ENCODE measurements at regions not wholly inside any gene's neighbourhood (a gene's known extent, or its start where the extent isn't known, plus 50 kb on each side); places are given as distances from the start of the nearest gene placed in this dataset.

DNA sequence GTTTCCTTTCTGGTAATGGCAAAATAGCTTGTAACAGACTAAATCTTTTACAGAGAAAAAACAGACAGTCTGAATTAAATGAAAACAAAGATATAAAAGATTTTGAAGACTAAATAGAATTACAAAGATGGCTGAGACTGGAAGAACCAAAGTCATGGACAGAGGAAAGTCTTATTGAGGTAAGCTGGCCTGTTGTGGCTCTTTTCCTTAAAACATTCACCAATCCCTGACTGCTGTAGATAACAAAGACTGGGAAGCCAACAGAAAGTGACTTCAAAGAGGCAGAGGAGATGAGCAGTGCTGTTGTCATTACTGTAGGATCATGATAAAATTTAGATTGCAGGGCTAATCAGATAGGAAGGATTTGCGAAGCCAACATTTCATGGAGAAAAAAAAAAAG, 517.0 kb downstream of the KIF2B start:
- TF ChIP-seq, protein P1, sequence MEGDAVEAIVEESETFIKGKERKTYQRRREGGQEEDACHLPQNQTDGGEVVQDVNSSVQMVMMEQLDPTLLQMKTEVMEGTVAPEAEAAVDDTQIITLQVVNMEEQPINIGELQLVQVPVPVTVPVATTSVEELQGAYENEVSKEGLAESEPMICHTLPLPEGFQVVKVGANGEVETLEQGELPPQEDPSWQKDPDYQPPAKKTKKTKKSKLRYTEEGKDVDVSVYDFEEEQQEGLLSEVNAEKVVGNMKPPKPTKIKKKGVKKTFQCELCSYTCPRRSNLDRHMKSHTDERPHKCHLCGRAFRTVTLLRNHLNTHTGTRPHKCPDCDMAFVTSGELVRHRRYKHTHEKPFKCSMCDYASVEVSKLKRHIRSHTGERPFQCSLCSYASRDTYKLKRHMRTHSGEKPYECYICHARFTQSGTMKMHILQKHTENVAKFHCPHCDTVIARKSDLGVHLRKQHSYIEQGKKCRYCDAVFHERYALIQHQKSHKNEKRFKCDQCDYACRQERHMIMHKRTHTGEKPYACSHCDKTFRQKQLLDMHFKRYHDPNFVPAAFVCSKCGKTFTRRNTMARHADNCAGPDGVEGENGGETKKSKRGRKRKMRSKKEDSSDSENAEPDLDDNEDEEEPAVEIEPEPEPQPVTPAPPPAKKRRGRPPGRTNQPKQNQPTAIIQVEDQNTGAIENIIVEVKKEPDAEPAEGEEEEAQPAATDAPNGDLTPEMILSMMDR (conservative IDR thresholded peaks at IDR 0.05; ENCODE audit: low read length) = no peak
- TF ChIP-seq EZH2phosphoT487 (IDR thresholded peaks at IDR 0.05; ENCODE audit: borderline replicate concordance, low read depth, low read length) = no peak
